ENCODE measurements at regions not wholly inside any gene's neighbourhood (a gene's known extent, or its start where the extent isn't known, plus 50 kb on each side); places are given as distances from the start of the nearest gene placed in this dataset.

DNA sequence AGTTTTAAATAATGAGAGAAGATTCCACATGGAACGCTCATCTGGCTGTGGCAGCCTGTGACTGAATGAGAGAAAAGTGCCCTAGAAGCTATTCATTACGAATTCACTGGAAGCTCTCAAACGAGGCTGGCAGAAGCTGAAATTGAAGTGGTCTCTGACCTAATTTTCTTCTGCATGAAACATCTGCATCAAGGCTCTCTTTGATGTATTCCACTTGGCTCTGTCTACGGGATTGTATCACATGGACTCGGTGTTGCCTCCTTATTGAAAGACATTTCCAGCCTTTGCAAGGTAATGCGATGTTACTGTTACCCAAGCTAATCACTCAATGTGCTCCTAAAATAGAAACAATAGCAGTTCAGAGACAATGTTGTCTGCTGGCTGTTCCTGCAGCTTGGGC is 246.9 kb upstream of the ZNF462 start:
- no peak for TF ChIP-seq EZH2 (IDR thresholded peaks at IDR 0.05; ENCODE audit: insufficient read depth, poor library complexity, severe bottlenecking)
- TF ChIP-seq EZH2phosphoT487 (IDR thresholded peaks at IDR 0.05; ENCODE audit: insufficient read depth, low read depth), result no peak
